Common myeloid progenitor, CD34-positive (primary cell): ENCODE measurements at regions not wholly inside any gene's neighbourhood (a gene's known extent, or its start where the extent isn't known, plus 50 kb on each side); places are given as distances from the start of the nearest gene placed in this dataset.

Experiments
- CTCF ChIA-PET: fragments of 350-600 bp; sonication (Branson Sonifier 250); formaldehyde crosslinking; loops from one replicate; lab custom pipeline; 2021; ENCODE audit warnings: antibody characterized with exemption; lab: Charles Lee
- POLR2A ChIA-PET: fragments of 350-600 bp; sonication (Branson Sonifier 250); formaldehyde crosslinking; loops from one replicate; lab custom pipeline; 2021; ENCODE audit warnings: antibody characterized with exemption; lab: Charles Lee
- DNase-seq, 3 donors: peaks; one replicate each; pipeline versions ENCODE4 v3.0.0 to v3.0.0-alpha.2; 2013
- H3K27ac ChIP-seq, 2 experiments: 1 replicate in 1 of 2; 2 replicates in 1 of 2; pipeline ENCODE4 v1.7.0; 2013; ENCODE audit warnings: inconsistent platforms in 2 of 2, low read length in 2 of 2, mild to moderate bottlenecking in 2 of 2, low read depth in 1 of 2, moderate library complexity in 1 of 2; ENCODE audit not compliant: severe bottlenecking in 2 of 2, insufficient read depth in 1 of 2, poor library complexity in 1 of 2
- H3K27me3 ChIP-seq, 5 experiments: replicated peaks in 2 of 5; 1 replicate in 3 of 5; 2 replicates in 2 of 5; pipeline versions ENCODE4 v1.6.1 to v1.7.0; 2013; ENCODE audit warnings: low read length in 4 of 5, mild to moderate bottlenecking in 2 of 5, moderate library complexity in 2 of 5, inconsistent platforms in 1 of 5; ENCODE audit not compliant: insufficient read depth in 5 of 5, control insufficient read depth in 4 of 5
- H3K36me3 ChIP-seq, 4 experiments: 1 replicate in 2 of 4; 2 replicates in 2 of 4; pipeline versions ENCODE4 v1.6.1 to v1.7.0; 2013; ENCODE audit warnings: low read length in 3 of 4, control low read depth in 1 of 4, mild to moderate bottlenecking in 1 of 4; ENCODE audit not compliant: control insufficient read depth in 4 of 4, insufficient read depth in 4 of 4
- H3K4me1 ChIP-seq, 4 experiments: 1 replicate in 3 of 4; 2 replicates in 1 of 4; pipeline versions ENCODE4 v1.6.1 to v1.7.1; 2013; ENCODE audit warnings: low read length in 3 of 4, mild to moderate bottlenecking in 3 of 4, control low read depth in 1 of 4, inconsistent platforms in 1 of 4, moderate library complexity in 1 of 4; ENCODE audit not compliant: control insufficient read depth in 4 of 4, insufficient read depth in 4 of 4; ENCODE audit errors: control extremely low read depth in 1 of 4
- H3K4me3 ChIP-seq, 7 experiments: 1 replicate in 4 of 7; 2 replicates in 3 of 7; pipeline versions ENCODE4 v1.5.1 to v1.7.0; 2013; ENCODE audit warnings: mild to moderate bottlenecking in 7 of 7, low read length in 6 of 7, moderate library complexity in 6 of 7, inconsistent platforms in 2 of 7, low read depth in 2 of 7, control low read depth in 1 of 7; ENCODE audit not compliant: insufficient read depth in 4 of 7, control insufficient read depth in 1 of 7; ENCODE audit errors: extremely low read depth in 1 of 7
- H3K9me3 ChIP-seq, 5 experiments: 1 replicate in 4 of 5; 2 replicates in 1 of 5; pipeline versions ENCODE4 v1.6.1 to v1.7.1; 2013; ENCODE audit warnings: low read length in 4 of 5, mild to moderate bottlenecking in 2 of 5, inconsistent platforms in 1 of 5, low read depth in 1 of 5, moderate library complexity in 1 of 5; ENCODE audit not compliant: control insufficient read depth in 4 of 5, insufficient read depth in 2 of 5; ENCODE audit errors: control extremely low read depth in 1 of 5
- WGBS: methylation state at CpG from one replicate; pipeline ENCODE4 v1.1.5; 2013; ENCODE audit not compliant: insufficient coverage; 5-methylcytosine and 5-hydroxymethylcytosine counted together

GRCh38 chr11:135061166-135061565 lies 649.1 kb upstream of the B3GAT1 start:
- H3K9me3 ChIP-seq = peaks cover 0 to 27% (median 9%) of the 10 kb centered on the region in 5 experiments
- H3K36me3 ChIP-seq = no peaks in the 10 kb centered on the region
- CTCF ChIA-PET = no interaction called here
- peaks cover 0 to 2% (median 0%) of the 10 kb centered on the region in 5 experiments for H3K27me3 ChIP-seq
- POLR2A ChIA-PET = no interaction called here
- no peak for DNase-seq
- H3K4me3 ChIP-seq = no peak overlapping the region
- no peak overlapping the region for H3K27ac ChIP-seq
- H3K4me1 ChIP-seq = no peaks in the 10 kb centered on the region
- no CpG with 5 or more reads among the region's 2 CpGs for WGBS

DNA sequence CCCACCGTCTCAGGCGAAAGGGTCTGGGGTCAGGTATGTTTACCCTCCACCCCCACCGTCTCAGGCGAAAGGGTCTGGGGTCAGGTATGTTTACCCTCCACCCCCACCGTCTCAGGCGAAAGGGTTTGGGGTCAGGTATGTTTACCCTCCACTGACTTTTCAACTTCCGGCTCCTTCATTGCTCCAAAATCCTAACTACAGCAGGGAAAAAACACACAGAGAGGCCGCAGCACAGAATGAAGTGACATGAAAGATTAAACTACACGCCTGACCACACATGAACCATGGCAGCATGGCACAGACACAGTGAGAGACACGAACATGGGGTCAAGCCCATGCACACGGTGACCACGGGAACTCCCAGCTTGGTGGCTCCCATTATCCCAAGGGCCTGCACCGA lies 634.9 kb upstream of the B3GAT1 start:
- Histone ChIP-seq H3K4me3 (no peak overlapping the region), H3K36me3 (no peaks in the 10 kb centered on the region), H3K27me3 (peaks cover 0 to 2% (median 0%) of the 10 kb centered on the region in 5 experiments), H3K27ac (no peak overlapping the region), H3K4me1 (no peaks in the 10 kb centered on the region), H3K9me3 (no peaks in the 10 kb centered on the region)
- POLR2A ChIA-PET = no interaction called here
- 93% methylated on average over 5 of the region's 13 CpGs for WGBS
- CTCF ChIA-PET = no interaction called here
- DNase-seq = no peak

DNA sequence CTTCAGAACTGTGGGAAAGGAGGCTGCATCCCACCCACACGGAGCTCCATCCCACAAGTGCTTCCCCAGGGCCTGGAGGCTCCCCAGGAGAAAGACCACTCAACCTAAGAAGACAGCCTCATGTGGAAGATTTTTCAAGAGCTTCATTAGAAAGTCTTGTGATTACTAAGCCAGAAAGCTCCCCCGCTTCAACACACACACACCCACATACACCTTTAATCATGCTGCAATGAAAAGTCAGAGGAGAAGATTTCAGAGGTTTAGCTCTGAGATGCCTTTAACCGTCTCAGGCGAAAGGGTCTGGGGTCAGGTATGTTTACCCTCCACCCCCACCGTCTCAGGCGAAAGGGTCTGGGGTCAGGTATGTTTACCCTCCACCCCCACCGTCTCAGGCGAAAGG lies 634.5 kb upstream of the B3GAT1 start:
- DNase-seq = no peak
- H3K27me3 ChIP-seq = peaks cover 0 to 2% (median 0%) of the 10 kb centered on the region in 5 experiments
- no peaks in the 10 kb centered on the region for H3K4me1 ChIP-seq
- H3K27ac ChIP-seq = no peak overlapping the region
- H3K36me3 ChIP-seq = no peaks in the 10 kb centered on the region
- POLR2A ChIA-PET = no interaction called here
- CTCF ChIA-PET = no interaction called here
- WGBS = 67% methylated on average over 1 of the region's 8 CpGs
- no peaks in the 10 kb centered on the region for H3K9me3 ChIP-seq
- no peak overlapping the region for H3K4me3 ChIP-seq

- ChIA-PET CTCF (no interaction called here), POLR2A (no interaction called here)
- Histone ChIP-seq H3K9me3 (no peaks in the 10 kb centered on the region), H3K36me3 (no peaks in the 10 kb centered on the region), H3K27me3 (peaks cover 0 to 2% (median 0%) of the 10 kb centered on the region in 5 experiments), H3K4me3 (no peak overlapping the region), H3K4me1 (no peaks in the 10 kb centered on the region), H3K27ac (no peak overlapping the region)
- WGBS = 93% methylated on average over 3 of the region's 4 CpGs
- DNase-seq = no peak
Observed at GRCh38 chr11:135043434-135043833, 631.4 kb upstream of the B3GAT1 start.

GRCh38 chr11:135037828-135038227 lies 625.8 kb upstream of the B3GAT1 start:
- no peak overlapping the region for H3K27ac ChIP-seq
- no peak overlapping the region for H3K4me3 ChIP-seq
- no peaks in the 10 kb centered on the region for H3K4me1 ChIP-seq
- no peaks in the 10 kb centered on the region for H3K36me3 ChIP-seq
- H3K9me3 ChIP-seq = no peaks in the 10 kb centered on the region
- ChIA-PET POLR2A (no interaction called here), CTCF (no interaction called here)
- WGBS = 91% methylated on average over 4 of the region's 5 CpGs
- peaks cover 0 to 2% (median 0%) of the 10 kb centered on the region in 5 experiments for H3K27me3 ChIP-seq
- DNase-seq = no peak

- 85% methylated on average over 14 of the region's 19 CpGs for WGBS
- no peaks in the 10 kb centered on the region for H3K9me3 ChIP-seq
- H3K36me3 ChIP-seq = no peaks in the 10 kb centered on the region
- ChIA-PET POLR2A (no interaction called here), CTCF (no interaction called here)
- no peak for DNase-seq
- H3K27me3 ChIP-seq = peaks cover 0 to 3% (median 0%) of the 10 kb centered on the region in 5 experiments
- no peak overlapping the region for H3K4me3 ChIP-seq
- H3K4me1 ChIP-seq = no peaks in the 10 kb centered on the region
- H3K27ac ChIP-seq = no peak overlapping the region
Observed at GRCh38 chr11:135036488-135037297, 624.7 kb upstream of the B3GAT1 start.

GRCh38 chr11:135035282-135035681 lies 623.2 kb upstream of the B3GAT1 start:
- H3K4me1 ChIP-seq = no peaks in the 10 kb centered on the region
- H3K27me3 ChIP-seq = peaks cover 0 to 6% (median 2%) of the 10 kb centered on the region in 5 experiments
- ChIA-PET CTCF (no interaction called here), POLR2A (no interaction called here)
- 93% methylated on average over 3 of the region's 3 CpGs for WGBS
- no peaks in the 10 kb centered on the region for H3K36me3 ChIP-seq
- H3K9me3 ChIP-seq = no peaks in the 10 kb centered on the region
- H3K27ac ChIP-seq = no peak overlapping the region
- DNase-seq = no peak
- H3K4me3 ChIP-seq = no peak overlapping the region
